Middle frontal gyrus (tissue), 1 donor: ENCODE measurements at regions not wholly inside any gene's neighbourhood (a gene's known extent, or its start where the extent isn't known, plus 50 kb on each side); places are given as distances from the start of the nearest gene placed in this dataset.
"Not testable (repeated sequence)": the region's sequence is repeated elsewhere in the genome, so short reads cannot be mapped to it uniquely, and the experiment has no call there.

ENCODE experiments used
- DNase-seq: peaks from one replicate; pipeline ENCODE4 v3.0.0-alpha.2; 2015; ENCODE audit warnings: low spot score; ENCODE audit errors: extremely low spot score

DNA sequence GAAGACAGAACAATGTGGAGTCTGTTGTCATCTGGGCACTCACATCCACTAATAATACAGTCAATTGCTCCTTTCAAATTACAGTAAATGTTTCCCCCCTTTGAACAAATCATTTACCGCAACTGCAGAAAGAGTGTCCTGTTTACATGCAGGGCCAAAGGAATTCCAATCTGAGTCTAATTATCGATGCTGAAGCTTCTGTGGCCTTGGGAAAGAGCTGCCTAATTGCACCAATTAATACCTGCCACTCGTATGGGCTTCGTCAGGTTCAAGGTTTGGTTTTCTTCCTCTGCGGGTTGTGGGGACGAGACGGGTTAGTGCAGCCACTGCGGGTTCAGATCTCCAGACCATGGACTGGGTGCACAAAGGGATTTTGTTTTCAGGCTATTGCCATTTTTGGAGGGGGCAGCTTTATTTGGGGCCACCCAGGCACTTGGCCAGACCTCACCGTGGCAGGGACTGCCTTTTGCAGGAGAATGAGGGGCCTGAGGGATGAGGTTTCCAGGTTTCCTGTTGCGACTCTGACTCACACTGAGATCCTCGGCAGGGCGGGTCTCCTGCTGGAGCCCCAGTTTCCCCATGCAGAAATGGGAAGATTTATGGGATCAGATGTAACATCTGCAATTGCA lies 147.6 kb downstream of the MIAT start:
- no peak for DNase-seq

DNA sequence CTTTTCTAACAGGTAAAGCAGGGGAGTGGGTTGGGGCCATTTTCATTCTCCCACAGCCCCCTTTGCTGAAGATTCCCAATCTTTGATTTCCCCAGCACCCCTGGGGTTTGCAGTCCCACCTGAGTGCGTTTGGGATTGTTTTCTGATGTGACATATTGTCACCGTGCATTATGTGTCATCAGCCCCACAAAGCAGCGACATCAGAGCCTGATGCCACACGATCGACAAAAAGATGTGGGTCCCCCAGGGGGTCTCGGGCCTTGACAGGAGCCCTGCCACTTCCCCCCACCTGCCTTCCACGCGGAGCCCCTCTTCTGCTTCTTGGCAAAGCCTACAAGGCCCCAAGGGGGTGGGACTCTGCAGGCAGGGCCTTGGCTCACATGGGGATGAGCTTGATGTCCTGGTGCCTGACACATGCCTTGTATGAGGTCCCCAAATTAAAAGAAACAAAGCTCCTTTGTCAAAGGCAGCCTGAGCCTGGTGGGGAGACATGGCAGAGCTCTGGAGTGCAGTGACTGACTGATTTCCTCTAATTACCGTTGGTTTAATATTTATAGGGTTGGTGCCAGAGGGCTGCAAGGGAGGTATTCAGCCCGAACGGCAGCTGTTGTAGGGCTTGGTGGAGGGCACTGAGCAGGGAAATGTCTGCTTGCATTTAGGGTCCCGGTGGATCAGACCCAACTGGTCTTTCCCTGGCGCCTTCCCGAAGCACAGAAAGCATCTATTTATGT lies 149.2 kb downstream of the MIAT start:
- no peak for DNase-seq

DNA sequence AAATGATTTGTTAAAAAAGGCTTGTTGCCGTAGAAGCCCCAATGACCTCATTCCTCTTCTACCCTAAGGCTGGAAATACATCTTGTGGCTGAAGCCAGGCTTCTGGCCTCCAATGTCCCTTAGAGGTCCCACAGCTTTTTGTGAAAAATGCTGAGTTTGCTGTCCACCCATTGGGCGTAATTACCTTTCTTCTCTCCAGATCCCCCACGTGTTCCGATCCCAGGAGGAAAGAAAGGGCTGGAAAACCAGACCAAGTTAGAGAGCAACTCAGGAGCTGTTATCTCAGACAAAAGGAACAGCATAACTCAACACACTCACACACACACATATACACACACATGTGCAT lies 154.2 kb downstream of the MIAT start:
- no peak for DNase-seq

DNA sequence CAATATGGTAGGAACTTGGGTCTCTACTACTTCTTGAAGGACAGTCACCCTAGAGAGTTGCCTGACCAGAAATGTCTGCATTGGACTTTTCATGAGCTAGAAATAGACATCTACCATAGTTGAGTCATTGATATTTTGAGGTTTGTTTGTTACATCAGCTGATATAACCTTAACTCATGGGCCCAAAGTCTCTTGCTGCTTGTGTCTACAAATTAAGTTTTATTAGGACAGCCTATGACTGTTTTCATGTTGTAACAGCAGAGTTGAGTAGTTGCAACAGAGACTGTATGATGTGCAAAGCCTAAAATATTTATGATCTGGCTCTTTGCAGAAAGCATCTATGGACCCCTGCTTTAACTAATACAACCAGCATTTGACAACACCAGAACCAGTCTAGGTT lies 155.3 kb downstream of the MIAT start:
- no peak for DNase-seq

DNA sequence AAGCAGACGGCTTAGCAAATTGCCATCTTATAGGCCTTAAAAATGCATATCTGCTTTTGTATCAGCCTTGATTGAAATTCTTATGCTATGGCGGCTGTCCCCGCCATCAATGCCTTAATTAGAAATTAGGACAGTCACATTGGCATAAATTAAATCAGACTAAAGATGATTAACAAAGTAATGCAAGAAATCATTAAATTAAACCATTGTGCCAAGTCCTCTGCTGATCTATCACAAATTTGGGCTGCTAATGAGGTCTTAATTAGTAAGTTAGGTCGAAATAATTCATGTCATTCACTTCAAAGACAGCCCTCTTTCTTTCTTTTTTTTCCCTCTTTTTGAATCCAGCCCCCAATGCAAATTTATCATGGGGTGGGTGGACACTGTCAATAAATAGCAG lies 159.3 kb downstream of the MIAT start:
- DNase-seq = no peak

DNA sequence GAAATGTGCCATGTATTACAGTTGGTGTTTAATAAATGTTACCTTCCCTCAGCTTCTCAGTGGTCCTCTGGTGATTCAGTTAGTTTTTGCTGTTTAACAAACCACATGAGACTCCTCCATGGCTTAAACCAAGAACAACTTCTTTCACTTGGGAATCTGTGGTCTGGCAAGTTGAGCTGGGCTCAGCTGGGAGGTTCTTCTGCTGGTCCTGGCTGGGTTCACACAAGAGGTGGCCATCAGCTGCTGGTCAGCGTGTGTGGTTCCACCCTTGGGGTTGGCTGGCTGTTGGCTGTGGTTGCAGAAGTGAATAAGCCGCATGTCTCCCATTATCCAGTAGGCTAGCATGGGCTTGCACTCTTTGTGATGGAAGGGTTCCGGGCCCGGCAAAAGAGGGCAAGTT lies 160.5 kb downstream of the MIAT start:
- no peak for DNase-seq

DNA sequence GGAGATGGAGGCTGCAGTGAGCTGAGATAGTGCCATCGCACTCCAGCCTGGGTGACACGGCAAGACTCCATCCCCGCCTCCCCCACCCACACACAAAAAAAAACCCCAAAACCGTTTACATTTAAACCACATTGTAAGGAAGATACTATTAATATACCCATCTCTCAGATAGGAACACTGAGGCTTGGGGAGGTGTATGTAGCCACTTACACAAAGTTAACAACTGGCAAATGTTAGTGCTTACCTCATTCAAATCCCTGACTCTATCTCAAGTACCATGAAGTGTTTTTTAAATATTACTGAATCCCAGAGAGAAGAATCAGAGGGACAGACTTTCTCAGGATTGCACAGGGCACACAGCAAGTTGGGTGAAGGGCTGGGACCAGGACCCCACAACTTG lies 164.5 kb downstream of the MIAT start:
- no peak for DNase-seq

DNA sequence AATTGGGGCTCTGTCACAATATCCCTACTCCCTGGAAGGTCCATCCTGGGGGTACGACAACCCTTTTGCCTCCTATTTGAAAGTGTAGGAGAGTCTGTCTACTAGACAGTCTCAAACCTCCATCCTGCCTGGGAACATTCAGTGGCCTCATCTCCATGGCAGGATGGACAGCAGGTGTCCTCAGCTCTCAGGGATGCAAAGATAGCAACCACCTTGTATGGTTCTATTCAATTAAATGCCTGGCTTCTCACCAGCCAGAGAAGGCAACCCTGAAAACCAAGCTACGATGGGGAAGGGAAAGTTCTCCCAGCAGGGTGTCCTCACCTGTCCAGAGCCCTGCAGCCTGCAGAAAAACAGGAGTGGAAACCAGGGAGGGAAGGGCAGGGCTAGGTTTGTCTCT lies 164.9 kb downstream of the MIAT start:
- no peak for DNase-seq

DNA sequence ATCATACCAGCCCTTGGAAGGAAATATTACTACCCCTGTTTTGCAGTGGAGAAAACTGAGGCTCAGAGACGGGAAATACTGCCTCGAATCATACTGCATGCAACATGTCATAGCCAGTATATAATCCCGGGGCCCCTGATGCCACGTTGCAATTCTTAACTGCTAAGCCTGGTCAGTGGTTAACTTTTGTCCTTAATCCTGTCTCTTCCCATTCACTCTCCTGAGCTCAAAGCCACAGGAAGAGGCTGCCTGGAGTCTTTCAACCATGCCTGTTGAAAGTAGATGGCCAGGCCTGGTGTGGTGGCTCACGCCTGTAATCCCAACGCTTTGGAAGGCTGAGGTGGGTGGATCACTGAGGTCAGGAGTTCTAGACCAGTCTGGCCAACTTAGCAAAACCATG lies 166.6 kb downstream of the MIAT start:
- no peak for DNase-seq

DNA sequence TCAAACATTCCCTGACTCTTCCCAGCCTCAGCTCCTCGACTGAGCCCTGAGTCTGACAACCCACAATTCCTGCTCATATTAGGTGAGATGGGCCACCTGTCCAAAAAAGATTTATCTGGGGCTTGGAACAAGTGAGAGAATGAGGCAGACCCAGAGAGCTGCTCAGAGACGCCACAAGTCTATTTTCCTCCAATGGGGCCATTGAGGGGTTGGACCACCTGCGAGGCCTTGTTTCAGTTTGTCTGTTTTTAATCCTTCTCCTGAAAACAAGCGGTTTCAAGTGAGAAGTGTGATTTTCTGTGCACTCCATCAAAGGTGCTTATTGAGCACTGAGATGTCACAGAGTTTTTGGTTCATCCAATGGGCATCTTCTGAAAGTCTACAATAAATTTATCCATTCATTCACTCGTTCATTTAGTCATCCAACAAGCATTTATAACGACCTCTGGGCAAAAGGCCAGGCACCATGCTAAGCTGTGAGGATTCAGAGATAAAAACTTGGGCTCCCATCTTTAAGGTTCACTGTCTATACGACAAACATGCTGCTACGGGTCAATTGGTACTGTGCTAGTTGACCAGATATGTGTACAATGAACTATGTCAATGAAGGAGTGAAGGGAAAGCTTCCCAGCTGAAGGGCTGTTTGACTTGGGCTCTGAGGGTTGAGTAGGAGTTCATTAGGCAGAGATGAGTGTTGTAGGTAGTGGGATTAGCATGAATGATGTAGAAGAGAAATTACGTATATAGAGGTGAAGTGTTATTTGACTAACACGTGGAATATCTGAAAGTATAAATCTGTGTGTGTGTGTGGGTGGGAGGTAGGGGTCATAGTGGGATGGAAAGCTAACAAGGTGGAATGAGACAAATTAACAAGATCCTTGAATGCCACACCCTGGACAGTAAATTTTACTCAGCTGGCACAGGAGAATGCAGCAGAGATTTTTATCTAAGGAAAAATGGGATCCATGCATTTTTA lies 168.9 kb downstream of the MIAT start:
- DNase-seq = no peak

DNA sequence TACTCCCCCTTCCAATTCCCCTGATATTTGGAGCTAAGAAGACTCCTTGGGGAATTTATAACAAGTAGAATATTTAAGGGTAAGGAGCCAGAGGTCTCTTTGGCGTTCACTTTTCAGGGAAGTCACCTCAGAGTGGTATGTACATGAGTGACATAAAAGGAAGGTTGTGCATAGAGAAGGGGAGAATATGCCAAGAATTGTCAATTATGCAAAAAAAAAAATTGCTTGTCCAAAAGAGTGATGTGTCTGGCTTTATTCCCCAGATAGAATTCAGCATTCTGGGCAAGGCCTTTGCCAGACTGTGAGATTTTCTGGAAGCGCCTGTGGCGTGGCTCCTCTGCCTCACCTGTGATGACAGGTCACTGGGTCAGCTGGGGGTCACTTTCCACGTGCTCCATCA lies 170.2 kb downstream of the MIAT start:
- no peak for DNase-seq

DNA sequence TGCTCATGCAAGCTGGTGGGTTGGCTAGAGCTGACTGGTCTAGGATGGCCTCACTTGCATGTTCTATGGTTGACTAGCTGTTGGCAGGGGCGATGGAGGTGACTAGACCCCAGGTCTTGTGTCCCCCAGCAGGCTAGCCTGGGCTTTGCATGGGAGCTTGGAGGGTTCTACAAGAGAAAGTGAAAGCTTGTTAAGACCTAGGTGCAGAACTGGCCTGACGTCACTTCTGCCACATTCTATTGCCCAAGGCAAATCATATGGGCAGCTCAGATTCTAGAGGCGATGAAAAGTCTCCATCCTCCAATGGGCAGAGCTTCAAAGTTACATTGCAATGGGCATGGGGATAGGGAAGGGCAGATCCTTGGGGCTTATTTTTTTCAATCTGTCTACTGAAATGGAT lies 170.9 kb downstream of the MIAT start:
- DNase-seq = no peak

DNA sequence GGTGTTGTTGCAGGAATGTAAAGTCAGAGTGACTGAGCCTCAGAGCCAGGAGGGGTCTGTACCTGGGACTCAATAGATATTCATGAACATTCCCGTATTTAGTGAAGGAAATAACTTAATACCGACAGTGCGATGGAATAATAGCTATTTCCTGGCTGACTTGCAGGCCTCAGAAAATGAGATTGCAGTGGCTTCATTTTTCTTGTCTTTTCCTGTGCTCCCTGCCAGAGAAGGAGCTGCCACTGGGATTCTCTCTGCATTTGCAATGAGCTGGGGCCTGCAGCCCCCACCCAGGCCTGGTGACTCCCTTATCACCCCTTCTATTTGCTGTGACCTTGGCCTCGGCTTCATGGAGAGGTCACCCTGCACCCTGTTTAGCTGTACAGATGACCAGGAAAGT lies 173.4 kb downstream of the MIAT start:
- no peak for DNase-seq

DNA sequence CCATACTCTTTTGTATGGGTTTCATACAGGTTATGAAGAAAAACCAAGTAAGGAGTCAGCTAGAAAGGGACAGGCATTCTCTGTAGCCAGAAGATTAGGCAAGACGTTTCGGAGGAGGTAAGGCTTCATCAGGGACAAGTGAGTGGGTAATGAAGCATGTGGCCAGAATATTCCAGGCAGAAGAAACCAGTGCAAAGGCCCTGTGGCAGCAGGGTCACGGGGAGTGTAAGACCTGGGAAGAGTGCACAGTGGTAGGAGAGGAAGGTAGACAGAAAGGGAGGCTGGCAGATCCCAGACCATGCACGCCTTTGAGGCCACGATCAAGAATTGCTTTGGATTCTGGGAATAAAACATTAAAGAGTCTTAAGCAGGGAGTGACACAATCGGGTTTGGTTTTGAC lies 177.6 kb downstream of the MIAT start:
- DNase-seq = no peak

DNA sequence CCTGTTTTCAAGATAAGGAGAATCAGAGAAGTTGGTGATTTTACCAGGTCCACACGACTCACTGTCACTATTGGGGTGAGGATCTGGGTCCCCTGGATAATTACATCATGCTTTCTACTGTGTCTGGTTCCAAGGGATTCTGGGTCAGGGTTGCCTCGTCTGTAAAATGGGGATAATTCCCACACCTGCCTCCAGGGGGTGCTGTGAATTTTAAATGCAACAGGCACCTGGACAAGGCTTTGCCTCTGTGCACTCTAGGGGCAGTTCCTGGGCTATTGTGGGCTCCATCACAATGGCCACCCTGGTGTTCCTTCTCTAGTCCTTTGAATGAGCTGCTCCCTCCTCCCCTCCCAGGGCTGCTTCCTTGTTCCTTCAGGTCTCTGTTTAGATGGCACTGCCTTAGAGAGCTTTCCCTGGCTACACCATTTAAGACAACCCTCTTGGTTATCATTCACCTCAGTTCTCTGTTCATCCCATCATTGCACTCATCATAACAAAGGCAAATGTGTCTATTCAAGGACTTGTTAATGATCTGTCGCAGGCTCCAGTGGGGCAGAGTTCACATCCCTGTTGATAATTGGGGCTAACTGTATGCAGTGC lies 178.6 kb downstream of the MIAT start:
- DNase-seq = no peak

DNA sequence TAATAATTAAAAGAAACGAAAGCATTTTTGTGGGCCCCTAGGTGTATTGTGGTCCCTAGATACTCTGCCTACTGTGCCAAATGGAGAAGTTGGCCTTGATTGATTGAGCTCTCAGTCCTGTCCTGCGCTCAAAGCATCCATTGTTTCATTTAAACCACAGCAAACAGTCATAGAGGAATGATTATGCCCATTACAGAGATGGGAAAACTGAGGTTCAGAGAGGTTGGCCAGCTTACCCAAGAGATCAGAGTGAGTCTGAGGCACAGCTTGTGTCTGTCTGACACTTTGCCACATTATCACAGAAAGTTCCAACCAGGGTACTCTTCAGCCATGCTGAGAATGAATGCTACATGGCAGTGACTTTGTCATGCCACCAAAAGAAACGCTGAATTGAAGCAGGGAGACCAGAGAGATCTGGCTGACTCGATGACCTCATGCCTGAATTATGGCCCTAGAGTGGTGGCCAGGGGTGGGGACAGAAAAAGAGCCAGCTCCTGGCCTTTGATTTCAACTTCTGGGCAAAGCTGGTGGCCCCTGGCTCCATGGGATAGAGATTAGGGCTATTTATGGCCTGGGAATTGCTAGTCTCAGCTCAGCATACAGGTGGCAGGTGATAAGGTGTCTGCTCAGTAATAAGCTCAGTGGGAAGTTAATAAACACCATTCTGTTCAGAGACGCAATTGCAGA lies 180.5 kb downstream of the MIAT start:
- DNase-seq = no peak

DNA sequence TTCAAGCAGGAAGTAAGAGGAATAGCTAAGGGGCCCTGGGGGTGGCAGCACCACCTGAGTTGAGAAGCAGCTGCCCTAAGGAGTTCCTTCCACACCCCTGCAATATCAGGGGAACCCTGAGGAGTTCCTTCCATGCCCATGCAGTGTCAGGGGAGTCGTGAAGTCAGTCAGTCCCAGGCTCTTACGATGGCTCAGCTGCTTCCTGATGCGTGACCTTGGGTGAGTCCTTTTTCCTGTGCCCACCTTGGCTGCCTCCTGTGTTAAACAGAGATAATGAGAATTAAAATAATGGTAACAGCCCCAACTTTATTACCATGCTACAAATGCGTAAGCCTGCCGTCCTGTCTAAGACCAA lies 181.1 kb downstream of the MIAT start:
- no peak for DNase-seq

DNA sequence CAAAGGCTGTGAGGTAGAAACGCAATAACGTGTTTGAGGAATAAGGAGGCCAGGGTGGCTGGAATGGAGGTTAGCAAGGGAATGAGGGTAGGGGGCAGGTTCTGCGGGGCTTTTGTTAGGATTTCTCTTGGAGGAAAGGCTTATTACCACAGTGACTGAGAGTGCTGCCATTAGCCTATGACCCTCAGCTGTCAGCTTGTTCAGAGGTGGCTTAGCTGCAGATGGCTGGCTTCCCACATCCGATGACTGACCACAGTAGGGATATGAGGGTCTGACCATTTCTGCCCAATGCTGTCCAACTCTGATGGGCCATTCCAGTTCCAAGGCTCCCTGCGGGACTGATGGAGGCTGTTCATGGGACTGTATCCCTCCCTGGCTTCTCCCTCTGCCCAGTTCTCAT lies 181.8 kb downstream of the MIAT start:
- DNase-seq = no peak

DNA sequence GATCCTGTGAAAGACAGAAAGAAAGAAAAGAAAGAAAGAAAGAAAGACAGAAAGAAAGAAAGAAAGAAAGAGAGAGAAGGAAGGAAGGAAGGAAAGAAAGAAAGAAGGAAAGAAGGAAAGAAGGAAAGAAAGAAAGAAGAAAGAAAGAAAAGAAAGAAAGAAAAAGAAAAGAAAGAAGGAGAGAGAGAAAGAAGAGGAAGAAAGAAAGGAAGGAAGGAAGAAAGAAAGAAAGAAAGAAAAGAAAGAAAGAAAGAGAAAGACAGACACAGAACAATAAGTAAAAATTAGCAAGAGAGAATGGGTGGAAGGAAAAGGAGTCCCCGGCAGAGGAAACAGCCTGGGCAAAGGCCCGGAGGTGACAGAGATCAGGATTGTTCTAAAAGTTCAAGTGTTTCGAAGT lies 183.4 kb downstream of the MIAT start:
- not testable (repeated sequence) for DNase-seq

DNA sequence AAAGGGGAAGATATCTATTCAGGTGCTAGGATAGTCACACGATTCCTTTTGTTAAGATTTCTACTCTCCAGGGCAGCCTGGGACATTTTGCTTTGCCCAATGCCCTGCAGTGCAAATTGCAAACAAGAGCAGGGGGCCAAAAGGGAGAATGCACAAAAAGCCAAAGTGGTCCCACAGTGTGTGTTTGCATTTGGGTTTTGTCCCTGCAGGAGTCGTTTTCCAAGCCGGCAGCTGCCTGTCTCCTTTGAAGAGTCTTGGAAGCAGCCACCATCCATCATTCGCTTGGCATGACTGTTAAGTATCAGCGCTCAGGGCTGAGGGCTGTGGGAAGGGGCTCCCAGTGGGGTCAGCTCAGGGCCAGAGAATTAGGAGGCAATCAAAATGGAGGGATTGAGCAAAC lies 184.7 kb downstream of the MIAT start:
- no peak for DNase-seq

DNA sequence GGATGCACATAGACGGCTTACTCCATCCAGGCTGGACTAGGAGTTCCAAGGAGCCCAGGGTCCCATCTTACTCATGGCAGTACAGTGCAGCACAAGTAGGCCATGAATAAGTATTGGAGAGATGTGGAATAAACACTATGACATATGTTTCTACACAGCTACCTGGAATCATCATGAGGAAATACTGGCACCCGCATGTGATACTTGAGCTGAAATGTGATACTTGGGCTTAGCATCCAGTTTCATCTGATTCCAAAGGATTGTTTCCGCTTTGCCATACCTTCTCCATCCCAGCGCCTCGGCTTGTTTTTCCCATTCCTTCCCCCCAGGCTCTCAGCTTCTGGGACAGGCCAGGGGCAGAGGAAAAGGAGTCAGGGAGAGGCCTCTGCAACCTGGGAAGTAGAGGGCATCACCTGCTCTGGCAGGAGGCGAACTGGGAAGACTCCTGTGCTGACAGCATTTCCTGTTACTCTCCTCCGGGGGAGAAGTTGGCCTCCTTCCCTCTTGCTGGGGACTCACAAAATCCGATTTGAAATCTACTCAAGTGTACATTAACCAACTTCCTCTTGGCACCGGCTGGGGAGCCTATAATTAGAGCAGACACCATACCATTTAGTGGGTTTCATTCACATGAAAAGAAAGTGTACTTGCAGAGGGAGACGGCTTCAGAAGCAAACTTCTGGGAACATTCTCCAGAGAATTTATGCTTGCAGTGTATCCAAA lies 187.8 kb downstream of the MIAT start:
- DNase-seq = peak; percentile 12
